Heart right ventricle (tissue), 16 donors: ENCODE measurements at regions not wholly inside any gene's neighbourhood (a gene's known extent, or its start where the extent isn't known, plus 50 kb on each side); places are given as distances from the start of the nearest gene placed in this dataset.

Source experiments
- ATAC-seq, 8 donors: fragments of 200-7000 bp; cut with Tn5 transposase; one replicate each; pipeline ENCODE4 v1.9.1; 2020; ENCODE audit warnings: mild to moderate bottlenecking in 8 of 8, moderate library complexity in 8 of 8, moderate number of reproducible peaks in 1 of 8
- DNase-seq, 2 donors: peaks; one replicate each; pipeline ENCODE4 v3.0.0-alpha.2; 2020
- H3K27ac ChIP-seq, 10 donors: fragments of 200-600 bp; sonication (generic) in 2 of 10; one replicate each; pipeline versions ENCODE4 v1.5.0 to v1.8.0; 2020 to 2022; ENCODE audit warnings: mild to moderate bottlenecking in 3 of 10
- H3K27me3 ChIP-seq, 7 donors: fragments of 200-600 bp; one replicate each; pipeline ENCODE4 v1.8.0; 2021 to 2022; ENCODE audit warnings: mild to moderate bottlenecking in 2 of 7
- H3K36me3 ChIP-seq, 9 donors: fragments of 200-600 bp; sonication (generic) in 1 of 9; one replicate each; pipeline versions ENCODE4 v1.5.0 to v1.8.0; 2020 to 2022; ENCODE audit warnings: mild to moderate bottlenecking in 2 of 9
- H3K4me1 ChIP-seq, 9 donors: fragments of 200-600 bp; sonication (generic) in 1 of 9; one replicate each; pipeline versions ENCODE4 v1.5.0 to v1.8.0; 2020 to 2022; ENCODE audit warnings: mild to moderate bottlenecking in 4 of 9
- H3K4me3 ChIP-seq, 10 donors: fragments of 200-600 bp; sonication (generic) in 2 of 10; one replicate each; pipeline versions ENCODE4 v1.5.0 to v1.8.0; 2020 to 2022; ENCODE audit warnings: mild to moderate bottlenecking in 7 of 10, moderate library complexity in 2 of 10
- H3K9me3 ChIP-seq, 11 donors: fragments of 200-600 bp in 10 of 11; sonication (generic) in 2 of 11; one replicate each; pipeline versions ENCODE4 v1.5.0 to v1.8.0; 2013 to 2022; ENCODE audit warnings: mild to moderate bottlenecking in 2 of 11, control low read depth in 1 of 11, moderate library complexity in 1 of 11
- CTCF ChIP-seq, 9 donors: fragments of 200-600 bp; sonication (generic) in 2 of 9; IDR thresholded peaks; one replicate each; pipeline versions ENCODE4 v1.5.0 to v1.8.0; 2021 to 2022; ENCODE audit warnings: antibody characterized with exemption in 9 of 9, mild to moderate bottlenecking in 5 of 9, moderate library complexity in 1 of 9
- WGBS, 2 donors: extraction: QIAGEN DNeasy Blood & Tissue Kit; methylation state at CpG; one replicate each; pipeline ENCODE4 v1.1.7; 2013; ENCODE audit warnings: inconsistent platforms in 1 of 2; 5-methylcytosine and 5-hydroxymethylcytosine counted together
- intact Hi-C, 10 donors: fragments of 100-400 bp; cut with DNase I; formaldehyde crosslinking; loops; one replicate each; pipeline versions ENCODE4 v1.11.1 to v1.14.2; 2022
- donor health status: Arrhythmogenic right ventricular cardiomyopathy.
- donor health status: ischemic (EF 13 %, LVEDD 7.1; RV severe dilation, severe dysfunction).
- donor health status: healthy with polysubstance abuse.
- donor health status: DM: no; HTN: yes; CAD: no.
- donor health status: DM: no; HTN: no; CAD: no.
- donor health status: ischemic (EF 25% LVEDD 6.9; RV normal size, moderate dysfunction).
- donor health status: ischemic (EF 25% LVEDD 5.7; RV mildly dilated, moderate dysfunction).
- donor health status: healthy.
- donor health status: DM: yes; HTN: yes; CAD: no.
- donor health status: Ischemic cardiomyopathy.
- donor health status: ischemic (EF 35%, LVEDD 5.7; RV mildly dilated, moderate dysfunction).
- donor health status: nonischemic (EF 11% LVEDD 7.7; RV severe dilation, severe dysfunction).
- donor health status: DM: yes; HTN: yes; CAD: no.
- donor health status: PGD.
- donor health status: ischemic (EF 29% LVEDD 5.4; RV normal size, mild dysfunction).
- donor health status: nonischemic (EF 23%, LVEDD 6.1; RV moderate dilation, normal function).

GRCh38 chr4:187064033-187064432 is 340.4 kb upstream of the FAT1 start:
- DNase-seq (no peak), ATAC-seq (no peak)
- intact Hi-C loops = no loop called here
- WGBS, 2 donors = 87 to 92% methylated on average over 30 of the region's 30 CpGs
- Histone ChIP-seq H3K4me3 (no peak overlapping the region), H3K27me3 (no peaks in the 10 kb centered on the region), H3K4me1 (peaks cover 0 to 3% (median 0%) of the 10 kb centered on the region in 9 donors), H3K9me3 (peaks cover 0 to 4% (median 0%) of the 10 kb centered on the region in 11 donors), H3K36me3 (no peaks in the 10 kb centered on the region), H3K27ac (no peak overlapping the region)
- TF ChIP-seq CTCF (IDR thresholded peaks at IDR 0.05) = no peak

DNA sequence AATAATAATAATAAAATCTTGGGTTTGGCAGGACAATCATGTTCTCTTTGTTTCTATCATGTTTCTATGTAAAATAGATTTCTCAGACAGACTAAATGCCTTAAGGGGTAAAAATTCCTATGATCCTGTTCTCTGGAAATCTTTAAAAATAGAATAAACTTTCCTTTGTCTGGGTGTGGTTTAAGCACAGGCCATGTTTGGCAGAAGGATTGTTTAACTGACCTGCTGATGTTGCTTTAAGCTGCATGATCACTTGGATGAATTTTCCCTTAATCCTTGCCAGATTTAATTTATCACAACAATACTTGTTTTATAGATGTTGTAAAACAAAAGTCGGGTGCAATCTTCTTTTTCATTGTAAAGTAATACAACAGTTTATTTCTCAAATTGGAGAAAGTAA is 341.7 kb upstream of the FAT1 start:
- H3K27me3 ChIP-seq = peaks cover 0 to 3% (median 0%) of the 10 kb centered on the region in 7 donors
- intact Hi-C loops = no loop called here
- 48 to 67% methylated on average over 1 of the region's 1 CpG for WGBS, 2 donors
- ATAC-seq (no peak), DNase-seq (no peak)
- H3K27ac ChIP-seq = no peak overlapping the region
- peaks cover 0 to 4% (median 0%) of the 10 kb centered on the region in 11 donors for H3K9me3 ChIP-seq
- peaks cover 0 to 3% (median 0%) of the 10 kb centered on the region in 9 donors for H3K4me1 ChIP-seq
- TF ChIP-seq CTCF (IDR thresholded peaks at IDR 0.05) = no peak
- H3K4me3 ChIP-seq = no peak overlapping the region
- no peaks in the 10 kb centered on the region for H3K36me3 ChIP-seq

DNA sequence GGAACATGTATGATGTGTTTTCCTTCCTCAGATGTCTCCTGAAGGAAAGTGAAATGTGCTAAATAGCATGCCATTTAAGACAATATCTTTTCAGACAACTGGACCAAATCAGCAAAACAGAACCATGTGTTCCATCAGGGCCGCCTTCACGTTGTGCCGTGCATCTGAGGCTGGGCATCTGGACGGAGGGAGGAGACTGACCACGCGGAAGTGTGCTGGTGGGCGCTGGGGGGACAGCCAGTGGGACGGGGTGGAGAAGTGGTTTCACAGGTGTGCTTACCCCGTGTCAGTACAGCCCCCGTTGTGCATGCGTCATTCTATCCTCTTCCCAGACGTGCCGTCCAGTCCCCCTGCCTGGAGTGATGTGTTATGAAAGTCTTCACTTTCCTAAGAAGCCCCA is 342.1 kb upstream of the FAT1 start:
- peaks cover 0 to 4% (median 0%) of the 10 kb centered on the region in 11 donors for H3K9me3 ChIP-seq
- no peak for TF ChIP-seq CTCF (IDR thresholded peaks at IDR 0.05)
- no peak overlapping the region for H3K4me3 ChIP-seq
- intact Hi-C loops = no loop called here
- peaks cover 0 to 3% (median 0%) of the 10 kb centered on the region in 9 donors for H3K4me1 ChIP-seq
- H3K27me3 ChIP-seq = peaks cover 0 to 4% (median 0%) of the 10 kb centered on the region in 7 donors
- WGBS, 2 donors = 84 to 85% methylated on average over 13 of the region's 13 CpGs
- no peak overlapping the region for H3K27ac ChIP-seq
- DNase-seq = no peak
- ATAC-seq = no peak
- no peaks in the 10 kb centered on the region for H3K36me3 ChIP-seq

- peaks cover 0 to 5% (median 0%) of the 10 kb centered on the region in 7 donors for H3K27me3 ChIP-seq
- intact Hi-C loops = no loop called here
- H3K36me3 ChIP-seq = no peaks in the 10 kb centered on the region
- no peak for DNase-seq
- H3K9me3 ChIP-seq = no peaks in the 10 kb centered on the region
- no peak for ATAC-seq
- no peak overlapping the region for H3K4me3 ChIP-seq
- 71 to 78% methylated on average over 10 of the region's 10 CpGs for WGBS, 2 donors
- H3K27ac ChIP-seq = no peak overlapping the region
- TF ChIP-seq CTCF (IDR thresholded peaks at IDR 0.05) = no peak
- H3K4me1 ChIP-seq = peaks cover 0 to 3% (median 0%) of the 10 kb centered on the region in 9 donors
These were observed 345.7 kb upstream of the FAT1 start for GRCh38 chr4:187069398-187069797.
